GM06990 (cell line): ENCODE measurements at regions not wholly inside any gene's neighbourhood (a gene's known extent, or its start where the extent isn't known, plus 50 kb on each side); places are given as distances from the start of the nearest gene placed in this dataset.

ENCODE experiments used
- DNase-seq: peaks from one replicate; pipeline ENCODE4 v3.0.0-alpha.2; 2011; ENCODE audit not compliant: insufficient read length; ENCODE audit errors: extremely low read depth
- H3K27me3 ChIP-seq: replicated peaks from 2 replicates; pipeline ENCODE4 v1.6.0; 2011; ENCODE audit warnings: low read length; ENCODE audit not compliant: control insufficient read depth, insufficient read depth
- H3K36me3 ChIP-seq: 2 replicates; pipeline ENCODE4 v1.5.1; 2011; ENCODE audit warnings: low read length; ENCODE audit not compliant: control insufficient read depth, insufficient read depth
- H3K4me3 ChIP-seq: replicated peaks from 2 replicates; pipeline ENCODE4 v1.5.1; 2011; ENCODE audit warnings: low read depth, mild to moderate bottlenecking, control low read depth, low read length
- TF ChIP-seq, protein P1 (sequence below): IDR thresholded peaks from 2 replicates; pipeline ENCODE4 v1.5.1; 2011; ENCODE audit warnings: low read length, control low read depth, mild to moderate bottlenecking, inconsistent platforms; ENCODE audit not compliant: insufficient read depth, poor library complexity, severe bottlenecking

DNA sequence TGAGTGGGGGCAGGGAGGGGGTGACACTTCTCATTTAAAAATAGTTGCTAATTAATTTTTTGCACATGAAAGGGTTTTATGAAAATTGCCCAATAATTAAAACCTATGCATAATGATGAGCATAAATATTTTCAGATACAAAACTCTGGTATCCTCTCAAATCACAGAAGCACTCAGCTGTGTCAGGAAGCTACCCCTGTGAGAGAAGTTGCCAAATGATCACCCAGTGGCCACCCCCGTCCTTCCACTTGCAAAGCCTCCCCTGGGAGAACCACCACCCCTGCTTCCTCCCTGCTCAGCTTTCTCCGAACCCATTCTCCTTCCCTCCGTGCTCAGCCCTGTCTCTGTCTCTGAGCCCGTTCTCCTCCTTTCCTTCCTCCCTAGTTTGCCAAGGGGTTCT, 400.2 kb upstream of the SALL3 start:
- TF ChIP-seq, protein P1, sequence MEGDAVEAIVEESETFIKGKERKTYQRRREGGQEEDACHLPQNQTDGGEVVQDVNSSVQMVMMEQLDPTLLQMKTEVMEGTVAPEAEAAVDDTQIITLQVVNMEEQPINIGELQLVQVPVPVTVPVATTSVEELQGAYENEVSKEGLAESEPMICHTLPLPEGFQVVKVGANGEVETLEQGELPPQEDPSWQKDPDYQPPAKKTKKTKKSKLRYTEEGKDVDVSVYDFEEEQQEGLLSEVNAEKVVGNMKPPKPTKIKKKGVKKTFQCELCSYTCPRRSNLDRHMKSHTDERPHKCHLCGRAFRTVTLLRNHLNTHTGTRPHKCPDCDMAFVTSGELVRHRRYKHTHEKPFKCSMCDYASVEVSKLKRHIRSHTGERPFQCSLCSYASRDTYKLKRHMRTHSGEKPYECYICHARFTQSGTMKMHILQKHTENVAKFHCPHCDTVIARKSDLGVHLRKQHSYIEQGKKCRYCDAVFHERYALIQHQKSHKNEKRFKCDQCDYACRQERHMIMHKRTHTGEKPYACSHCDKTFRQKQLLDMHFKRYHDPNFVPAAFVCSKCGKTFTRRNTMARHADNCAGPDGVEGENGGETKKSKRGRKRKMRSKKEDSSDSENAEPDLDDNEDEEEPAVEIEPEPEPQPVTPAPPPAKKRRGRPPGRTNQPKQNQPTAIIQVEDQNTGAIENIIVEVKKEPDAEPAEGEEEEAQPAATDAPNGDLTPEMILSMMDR: no peak
- H3K4me3 ChIP-seq: no peak overlapping the region
- DNase-seq: no peak
- no peaks in the 10 kb centered on the region for H3K36me3 ChIP-seq
- H3K27me3 ChIP-seq: no peaks in the 10 kb centered on the region

DNA sequence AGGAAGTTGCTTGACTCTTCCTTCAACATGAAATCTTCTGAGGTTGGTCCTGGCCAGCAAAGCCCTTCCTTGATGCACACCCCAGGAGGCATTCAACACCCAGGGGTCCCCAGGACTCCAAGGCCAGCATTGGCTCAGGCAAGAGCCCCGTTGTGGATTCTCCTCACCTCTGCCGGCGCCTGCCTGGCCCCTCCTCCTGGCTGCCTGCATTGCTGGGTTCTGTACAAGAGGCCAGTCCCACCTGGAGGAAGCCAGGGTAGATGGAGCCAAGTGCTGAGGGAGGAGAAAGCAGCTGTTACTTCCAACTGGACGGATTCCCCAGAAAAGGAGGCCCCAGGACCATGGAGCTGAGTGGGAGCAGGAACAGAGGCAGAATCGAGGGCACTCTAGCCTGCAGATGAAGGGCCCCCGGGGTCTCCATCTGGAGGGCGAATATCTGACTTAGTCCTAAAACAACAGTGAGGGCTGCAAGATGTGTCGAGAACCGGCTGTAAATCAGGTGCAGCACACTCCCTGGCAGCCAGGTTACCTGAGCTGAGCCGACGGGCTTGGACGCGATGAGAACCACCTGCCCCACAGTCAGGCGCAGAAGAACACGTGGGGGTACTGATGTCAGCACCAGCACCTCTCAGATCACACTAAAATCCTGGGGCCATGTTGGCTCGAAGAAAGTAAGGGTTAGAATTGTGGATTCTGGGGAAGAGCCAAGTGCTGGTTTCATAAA, 399.6 kb upstream of the SALL3 start:
- TF ChIP-seq, protein P1: no peak
- Histone ChIP-seq H3K4me3 (no peak overlapping the region), H3K27me3 (no peaks in the 10 kb centered on the region), H3K36me3 (no peaks in the 10 kb centered on the region)
- DNase-seq: no peak

DNA sequence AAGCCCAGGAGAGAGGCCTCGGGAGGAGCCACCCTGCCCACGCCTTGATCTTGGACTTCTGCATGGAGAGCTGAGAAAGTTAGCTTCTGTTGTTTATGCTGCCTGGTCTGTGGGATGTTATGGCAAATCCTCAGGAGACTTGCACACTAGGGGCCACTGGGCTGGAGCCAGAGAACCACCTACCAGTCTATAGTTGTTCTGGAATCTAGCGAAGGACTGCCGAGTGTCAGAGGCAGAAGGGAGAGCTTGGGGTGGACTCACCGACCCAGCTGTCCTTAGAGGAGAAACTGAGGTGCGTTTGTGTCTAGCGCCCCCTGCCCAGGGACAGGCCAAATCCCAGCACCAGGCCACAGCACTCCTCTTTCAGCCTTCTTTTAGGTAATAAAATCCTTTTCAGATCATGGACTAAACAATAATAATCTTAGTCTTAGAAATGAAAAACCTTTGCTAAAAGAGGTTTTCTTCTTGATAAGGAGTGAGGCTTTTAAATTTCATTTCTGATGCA, 398.7 kb upstream of the SALL3 start:
- Histone ChIP-seq H3K4me3 (no peak overlapping the region), H3K27me3 (no peaks in the 10 kb centered on the region), H3K36me3 (no peaks in the 10 kb centered on the region)
- TF ChIP-seq, protein P1: no peak
- DNase-seq: no peak

DNA sequence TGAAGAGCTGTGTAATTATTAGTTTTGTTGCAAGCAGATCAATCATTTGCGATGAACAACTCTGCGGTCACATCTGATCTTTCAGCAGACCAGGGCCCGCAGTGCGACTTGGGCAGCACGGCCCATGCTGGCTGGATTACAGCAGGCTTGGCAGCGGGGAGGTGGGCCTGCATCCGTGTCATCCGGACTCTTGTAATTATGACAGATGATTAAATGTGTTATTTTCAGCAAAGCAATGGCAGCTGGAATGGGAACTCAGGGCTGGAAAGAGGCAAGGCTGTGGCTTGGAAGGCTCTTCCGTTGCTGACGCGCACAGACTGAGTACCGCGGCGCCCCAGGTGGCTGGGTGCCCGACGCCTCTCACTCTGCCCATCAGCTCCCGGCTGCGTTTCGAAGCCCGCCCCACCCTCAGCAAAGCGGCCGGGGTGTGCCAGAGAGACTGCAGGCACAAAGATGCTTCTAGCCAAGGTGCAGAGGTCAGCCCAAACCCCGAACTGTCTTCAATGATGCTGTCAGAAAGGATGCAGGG, 397.4 kb upstream of the SALL3 start:
- no peak for DNase-seq
- H3K4me3 ChIP-seq: no peak overlapping the region
- H3K36me3 ChIP-seq: no peaks in the 10 kb centered on the region
- no peaks in the 10 kb centered on the region for H3K27me3 ChIP-seq
- TF ChIP-seq, protein P1: no peak

DNA sequence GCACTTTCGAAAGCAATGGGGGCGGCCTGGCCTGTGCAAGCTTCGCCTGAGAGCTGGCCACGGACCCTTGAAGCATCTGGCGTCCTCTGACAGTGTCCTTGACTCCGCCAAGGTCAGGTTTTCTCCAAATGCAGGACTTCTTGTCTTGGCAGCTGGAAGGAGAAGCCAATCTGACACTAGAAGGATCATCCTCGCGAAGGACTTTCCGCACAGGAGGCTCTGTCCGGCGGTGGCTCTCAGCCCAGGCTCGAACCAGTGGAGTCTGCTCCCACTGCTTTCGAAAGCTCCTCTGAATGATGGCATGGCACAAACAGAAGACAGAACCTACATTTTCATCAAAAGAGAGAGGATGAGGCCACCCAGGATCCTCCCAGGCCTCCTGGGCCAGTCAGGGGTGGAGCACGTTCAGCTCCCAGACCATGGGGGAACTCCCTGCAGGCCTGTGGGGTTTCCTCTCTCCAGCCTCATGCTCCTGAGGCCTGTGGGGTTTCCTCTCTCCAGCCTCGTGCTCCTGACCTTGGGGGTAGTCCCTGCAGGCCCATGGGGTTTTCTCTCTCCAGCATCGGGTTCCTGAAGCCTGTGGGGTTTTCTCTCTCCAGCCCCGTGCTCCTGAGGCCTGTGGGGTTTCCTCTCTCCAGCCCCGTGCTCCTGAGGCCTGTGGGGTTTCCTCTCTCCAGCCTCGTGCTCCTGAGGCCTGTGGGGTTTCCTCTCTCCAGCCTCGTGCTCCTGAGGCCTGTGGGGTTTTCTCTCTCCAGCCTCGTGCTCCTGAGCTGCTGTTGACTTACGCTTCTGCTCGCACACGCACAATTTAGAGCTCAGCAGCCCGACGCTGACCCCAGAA, 396.5 kb upstream of the SALL3 start:
- no peak for DNase-seq
- H3K36me3 ChIP-seq: no peaks in the 10 kb centered on the region
- H3K4me3 ChIP-seq: no peak overlapping the region
- TF ChIP-seq, protein P1: no peak
- no peaks in the 10 kb centered on the region for H3K27me3 ChIP-seq
